Loucy (cell line): ENCODE measurements at regions not wholly inside any gene's neighbourhood (a gene's known extent, or its start where the extent isn't known, plus 50 kb on each side); places are given as distances from the start of the nearest gene placed in this dataset.

Experiments
- H2AFZ ChIP-seq: fragments of 200-600 bp; sonication (generic); 2 replicates; pipeline ENCODE4 v1.6.0; 2016; ENCODE audit warnings: antibody characterized with exemption, mild to moderate bottlenecking, low read length, moderate library complexity
- H3F3A ChIP-seq: fragments of 200-600 bp; 2 replicates; pipeline ENCODE4 v1.6.0; 2016; ENCODE audit warnings: antibody characterized with exemption, low read depth, mild to moderate bottlenecking
- H3K27me3 ChIP-seq: fragments of 200-600 bp; sonication (generic); 2 replicates; pipeline ENCODE4 v1.6.1; 2014; ENCODE audit warnings: low read length, mild to moderate bottlenecking; ENCODE audit not compliant: insufficient read depth, poor library complexity, severe bottlenecking
- H3K36me3 ChIP-seq: fragments of 200-600 bp; sonication (generic); 2 replicates; pipeline ENCODE4 v1.6.1; 2016; ENCODE audit warnings: low read length; ENCODE audit not compliant: insufficient read depth
- H3K4me1 ChIP-seq: fragments of 200-600 bp; sonication (generic); 2 replicates; pipeline ENCODE4 v1.5.1; 2014; ENCODE audit warnings: low read length, mild to moderate bottlenecking; ENCODE audit not compliant: insufficient read depth, poor library complexity, severe bottlenecking
- H3K4me2 ChIP-seq: fragments of 200-600 bp; sonication (generic); 2 replicates; pipeline ENCODE4 v1.6.0; 2014; ENCODE audit warnings: antibody characterized with exemption, low read length, low read depth, mild to moderate bottlenecking; ENCODE audit not compliant: poor library complexity, severe bottlenecking
- H3K4me3 ChIP-seq: fragments of 200-600 bp; sonication (generic); 2 replicates; pipeline ENCODE4 v1.5.1; 2014; ENCODE audit warnings: low read length, mild to moderate bottlenecking, mixed read lengths; ENCODE audit not compliant: poor library complexity, severe bottlenecking
- H3K79me2 ChIP-seq: fragments of 200-600 bp; sonication (generic); 2 replicates; pipeline ENCODE4 v1.6.1; 2014; ENCODE audit warnings: low read length; ENCODE audit not compliant: insufficient read depth
- H3K9ac ChIP-seq: fragments of 200-600 bp; sonication (generic); 2 replicates; pipeline ENCODE4 v1.6.0; 2014; ENCODE audit warnings: mild to moderate bottlenecking, low read depth, low read length, moderate library complexity; ENCODE audit not compliant: poor library complexity, severe bottlenecking
- H3K9me2 ChIP-seq: fragments of 200-600 bp; sonication (generic); replicated peaks from 2 replicates; pipeline ENCODE4 v1.6.1; 2016; ENCODE audit warnings: low read depth, low read length, mixed read lengths
- H3K9me3 ChIP-seq: fragments of 200-600 bp; sonication (generic); 2 replicates; pipeline ENCODE4 v1.6.1; 2014; ENCODE audit warnings: mild to moderate bottlenecking, antibody characterized with exemption, low read length, low read depth; ENCODE audit not compliant: insufficient read depth
- H4K20me1 ChIP-seq: fragments of 200-600 bp; sonication (generic); 2 replicates; pipeline ENCODE4 v1.6.0; 2014; ENCODE audit warnings: antibody characterized with exemption, low read length, mild to moderate bottlenecking; ENCODE audit not compliant: insufficient read depth, poor library complexity, severe bottlenecking
- EZH2phosphoT487 ChIP-seq: fragments of 200-600 bp; IDR thresholded peaks from 2 replicates; pipeline ENCODE4 v1.6.1; 2018; ENCODE audit warnings: antibody characterized with exemption, mild to moderate bottlenecking, moderate library complexity, borderline replicate concordance
- TF ChIP-seq, protein P1 (sequence below): fragments of 200-600 bp; sonication (generic); conservative IDR thresholded peaks from 2 replicates; pipeline ENCODE4 v1.5.1; 2014; ENCODE audit warnings: mild to moderate bottlenecking, antibody characterized with exemption, low read length

DNA sequence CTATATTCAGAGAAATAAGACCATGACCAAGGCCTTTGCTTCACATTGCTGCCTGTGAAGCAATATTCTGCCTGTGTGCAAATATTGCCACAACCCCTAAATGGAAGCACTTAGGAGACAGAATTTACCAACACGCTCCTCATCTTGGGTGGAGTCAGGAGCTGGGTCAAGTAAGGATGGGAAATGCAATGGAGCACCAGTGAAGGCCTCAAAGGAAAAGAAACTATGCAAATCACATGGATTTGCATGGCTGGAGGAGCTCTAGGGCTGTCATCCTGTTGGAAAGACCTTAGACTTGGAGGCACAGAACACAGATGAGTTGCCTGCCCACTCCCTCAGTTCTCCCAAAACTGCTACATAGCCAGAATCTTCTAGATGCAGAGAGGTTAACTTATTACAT, 435.5 kb downstream of the SIPA1L2 start:
- H3K9me2 ChIP-seq, result no peaks in the 10 kb centered on the region
- no peaks in the 10 kb centered on the region for H3K4me1 ChIP-seq
- no peak overlapping the region for H2AFZ ChIP-seq
- no peaks in the 10 kb centered on the region for H4K20me1 ChIP-seq
- H3K9me3 ChIP-seq, result no peaks in the 10 kb centered on the region
- H3K27me3 ChIP-seq, result no peaks in the 10 kb centered on the region
- H3K79me2 ChIP-seq, result no peaks in the 10 kb centered on the region
- H3K4me3 ChIP-seq, result no peak overlapping the region
- H3K36me3 ChIP-seq, result no peaks in the 10 kb centered on the region
- H3K4me2 ChIP-seq, result no peak overlapping the region
- H3K9ac ChIP-seq, result no peak overlapping the region
- no peak for TF ChIP-seq EZH2phosphoT487
- no peaks in the 10 kb centered on the region for H3F3A ChIP-seq

DNA sequence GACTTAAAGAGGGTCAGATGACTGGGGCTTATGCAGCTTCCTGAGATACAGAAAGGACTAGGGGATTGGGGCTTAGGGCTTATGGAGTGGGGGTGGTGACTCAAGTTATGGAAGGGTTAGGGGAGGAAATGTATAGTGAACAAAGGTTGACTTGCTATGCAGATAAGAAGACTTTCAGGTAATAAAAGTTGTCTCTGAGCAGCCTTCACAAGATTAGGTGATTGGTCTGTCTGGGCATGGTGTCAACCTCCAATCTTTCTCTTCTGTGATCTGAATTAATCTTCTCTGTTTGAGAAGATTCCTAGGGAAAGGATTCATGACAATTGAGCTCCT, 436.5 kb downstream of the SIPA1L2 start:
- no peaks in the 10 kb centered on the region for H3K9me2 ChIP-seq
- no peak overlapping the region for H3K4me3 ChIP-seq
- no peaks in the 10 kb centered on the region for H3F3A ChIP-seq
- no peaks in the 10 kb centered on the region for H3K27me3 ChIP-seq
- H3K4me1 ChIP-seq, result no peaks in the 10 kb centered on the region
- H4K20me1 ChIP-seq, result no peaks in the 10 kb centered on the region
- TF ChIP-seq, protein P1, sequence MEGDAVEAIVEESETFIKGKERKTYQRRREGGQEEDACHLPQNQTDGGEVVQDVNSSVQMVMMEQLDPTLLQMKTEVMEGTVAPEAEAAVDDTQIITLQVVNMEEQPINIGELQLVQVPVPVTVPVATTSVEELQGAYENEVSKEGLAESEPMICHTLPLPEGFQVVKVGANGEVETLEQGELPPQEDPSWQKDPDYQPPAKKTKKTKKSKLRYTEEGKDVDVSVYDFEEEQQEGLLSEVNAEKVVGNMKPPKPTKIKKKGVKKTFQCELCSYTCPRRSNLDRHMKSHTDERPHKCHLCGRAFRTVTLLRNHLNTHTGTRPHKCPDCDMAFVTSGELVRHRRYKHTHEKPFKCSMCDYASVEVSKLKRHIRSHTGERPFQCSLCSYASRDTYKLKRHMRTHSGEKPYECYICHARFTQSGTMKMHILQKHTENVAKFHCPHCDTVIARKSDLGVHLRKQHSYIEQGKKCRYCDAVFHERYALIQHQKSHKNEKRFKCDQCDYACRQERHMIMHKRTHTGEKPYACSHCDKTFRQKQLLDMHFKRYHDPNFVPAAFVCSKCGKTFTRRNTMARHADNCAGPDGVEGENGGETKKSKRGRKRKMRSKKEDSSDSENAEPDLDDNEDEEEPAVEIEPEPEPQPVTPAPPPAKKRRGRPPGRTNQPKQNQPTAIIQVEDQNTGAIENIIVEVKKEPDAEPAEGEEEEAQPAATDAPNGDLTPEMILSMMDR, result no peak
- no peak for TF ChIP-seq EZH2phosphoT487
- no peaks in the 10 kb centered on the region for H3K9me3 ChIP-seq
- no peaks in the 10 kb centered on the region for H3K36me3 ChIP-seq
- no peak overlapping the region for H2AFZ ChIP-seq
- no peaks in the 10 kb centered on the region for H3K79me2 ChIP-seq
- H3K4me2 ChIP-seq, result no peak overlapping the region
- H3K9ac ChIP-seq, result no peak overlapping the region

DNA sequence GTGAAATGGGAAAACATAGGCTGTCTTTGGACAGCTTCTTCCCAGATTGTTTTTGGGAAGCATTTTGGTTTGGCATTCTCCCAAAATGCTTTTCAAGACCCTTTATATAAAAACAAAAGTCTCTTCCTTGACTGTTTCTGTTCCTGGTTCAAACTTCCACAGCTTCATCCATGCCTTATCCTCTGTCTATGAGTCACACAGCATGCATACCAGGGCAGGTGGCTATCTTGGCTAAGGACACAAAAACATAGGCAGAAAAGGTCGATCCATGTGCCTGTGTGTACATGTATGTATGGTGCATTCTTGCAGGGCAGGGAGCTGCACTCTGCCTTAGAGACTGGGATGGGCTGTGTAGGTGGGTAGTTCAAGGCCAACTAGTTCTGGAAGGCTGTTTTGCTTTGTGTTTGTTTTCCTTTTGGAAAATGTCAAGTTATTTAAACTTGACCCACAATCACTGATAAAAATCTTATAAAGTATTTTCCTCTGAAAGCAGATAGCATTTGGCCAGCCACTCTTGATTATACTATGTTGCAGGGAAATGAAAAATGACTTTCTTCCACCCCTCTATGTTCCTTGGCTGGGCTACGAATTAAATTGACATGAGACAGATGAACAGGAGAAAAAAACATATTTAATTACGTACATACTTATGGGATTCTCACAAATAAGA, 437.0 kb downstream of the SIPA1L2 start:
- no peaks in the 10 kb centered on the region for H3K27me3 ChIP-seq
- H2AFZ ChIP-seq, result no peak overlapping the region
- no peaks in the 10 kb centered on the region for H3K9me2 ChIP-seq
- no peak overlapping the region for H3K4me3 ChIP-seq
- TF ChIP-seq, protein P1, result no peak
- no peak for TF ChIP-seq EZH2phosphoT487
- no peak overlapping the region for H3K4me2 ChIP-seq
- no peaks in the 10 kb centered on the region for H3K4me1 ChIP-seq
- no peaks in the 10 kb centered on the region for H4K20me1 ChIP-seq
- H3K9me3 ChIP-seq, result no peaks in the 10 kb centered on the region
- H3K9ac ChIP-seq, result no peak overlapping the region
- H3K79me2 ChIP-seq, result no peaks in the 10 kb centered on the region
- no peaks in the 10 kb centered on the region for H3K36me3 ChIP-seq
- no peaks in the 10 kb centered on the region for H3F3A ChIP-seq

DNA sequence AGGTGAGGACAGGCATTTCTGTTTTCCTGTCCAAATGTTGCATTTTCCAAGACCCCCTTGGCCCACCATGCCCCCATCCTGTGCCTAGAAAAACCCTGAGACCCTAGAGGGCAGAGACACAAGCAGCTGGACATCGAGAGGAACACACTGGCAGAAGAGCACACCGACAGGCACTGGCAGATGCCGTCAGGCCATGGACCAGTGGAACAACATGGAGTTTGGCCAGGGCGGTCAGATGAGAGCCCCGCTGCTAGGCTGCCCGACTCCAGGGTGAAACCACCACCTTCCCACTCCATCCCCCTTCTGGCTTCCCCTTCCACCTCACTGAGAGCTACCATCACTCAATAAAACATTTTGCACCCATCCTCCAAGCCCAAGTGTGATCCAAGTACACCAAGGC, 438.4 kb downstream of the SIPA1L2 start:
- Histone ChIP-seq H3K27me3 (no peaks in the 10 kb centered on the region), H3K4me1 (no peaks in the 10 kb centered on the region), H3K9me3 (no peaks in the 10 kb centered on the region), H2AFZ (no peak overlapping the region), H3K79me2 (no peaks in the 10 kb centered on the region), H3K36me3 (no peaks in the 10 kb centered on the region), H3K9me2 (no peaks in the 10 kb centered on the region), H3K4me2 (no peak overlapping the region), H3K9ac (no peak overlapping the region), H3F3A (no peaks in the 10 kb centered on the region), H3K4me3 (no peak overlapping the region), H4K20me1 (no peaks in the 10 kb centered on the region)
- TF ChIP-seq, protein P1, result no peak
- TF ChIP-seq EZH2phosphoT487, result no peak
